ENCODE measurements at regions not wholly inside any gene's neighbourhood (a gene's known extent, or its start where the extent isn't known, plus 50 kb on each side); places are given as distances from the start of the nearest gene placed in this dataset.
A peak's percentile ranks its signal among the peaks of the same experiment; 100 is the strongest.

DNA sequence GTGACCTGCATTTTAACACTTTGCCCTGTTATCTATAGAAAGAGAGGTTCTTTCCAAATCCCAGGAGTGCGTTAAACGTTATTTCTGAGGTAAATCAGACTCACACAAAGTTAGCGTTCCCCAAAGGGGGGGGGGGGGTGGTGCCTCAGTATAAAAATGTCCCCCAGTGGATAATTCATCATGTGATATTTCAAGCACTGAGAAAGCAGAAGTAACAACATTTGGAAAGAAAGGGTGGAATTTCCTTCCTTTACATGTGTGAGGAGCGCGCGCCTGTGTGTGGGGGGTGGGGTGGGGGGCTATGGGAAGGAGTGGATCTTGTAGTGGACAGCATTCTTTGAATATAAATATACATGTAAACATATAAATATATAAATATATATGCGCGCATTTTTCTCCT, 630.9 kb downstream of the NYAP2 start:
- peak overlapping the region; percentile 91 for H3K27ac ChIP-seq (ENCODE audit: low read length)
- in situ Hi-C loops (cut with HindIII; ENCODE audit: low pct_unique_long_range_greater_than_20kb, low sequenced_read_pairs) (no loop called here), intact Hi-C loops (cut with micrococcal nuclease; ENCODE audit: unreplicated experiment) (loop anchor here (10.0 kb wide), 1 partner anchor 764 kb away; the partner anchor contains the start of gene IRS1)
- ATAC-seq (no peak), DNase-seq (ENCODE audit: low read depth, low spot score) (no peak)
- CTCF ChIA-PET = no interaction called here
- peaks cover 23% of the 10 kb centered on the region for H3K4me1 ChIP-seq (ENCODE audit: control insufficient read depth, insufficient read depth, low read length)
- no peaks in the 10 kb centered on the region for H3K36me3 ChIP-seq (ENCODE audit: control insufficient read depth, insufficient read depth, low read length)
- no TSS peak for BruUV-seq (replicated peaks)
- H3K4me3 ChIP-seq (ENCODE audit: low read depth in 2 of 2, low read length in 2 of 2) = peak overlapping the region; percentile 51 to 66
- no peaks in the 10 kb centered on the region for H3K9me3 ChIP-seq (ENCODE audit: control insufficient read depth, insufficient read depth, low read depth, low read length)
- POLR2A ChIA-PET = no interaction called here
- H3K27me3 ChIP-seq (ENCODE audit: control insufficient read depth, insufficient read depth, low read length) = no peaks in the 10 kb centered on the region
- TF ChIP-seq, protein P1, sequence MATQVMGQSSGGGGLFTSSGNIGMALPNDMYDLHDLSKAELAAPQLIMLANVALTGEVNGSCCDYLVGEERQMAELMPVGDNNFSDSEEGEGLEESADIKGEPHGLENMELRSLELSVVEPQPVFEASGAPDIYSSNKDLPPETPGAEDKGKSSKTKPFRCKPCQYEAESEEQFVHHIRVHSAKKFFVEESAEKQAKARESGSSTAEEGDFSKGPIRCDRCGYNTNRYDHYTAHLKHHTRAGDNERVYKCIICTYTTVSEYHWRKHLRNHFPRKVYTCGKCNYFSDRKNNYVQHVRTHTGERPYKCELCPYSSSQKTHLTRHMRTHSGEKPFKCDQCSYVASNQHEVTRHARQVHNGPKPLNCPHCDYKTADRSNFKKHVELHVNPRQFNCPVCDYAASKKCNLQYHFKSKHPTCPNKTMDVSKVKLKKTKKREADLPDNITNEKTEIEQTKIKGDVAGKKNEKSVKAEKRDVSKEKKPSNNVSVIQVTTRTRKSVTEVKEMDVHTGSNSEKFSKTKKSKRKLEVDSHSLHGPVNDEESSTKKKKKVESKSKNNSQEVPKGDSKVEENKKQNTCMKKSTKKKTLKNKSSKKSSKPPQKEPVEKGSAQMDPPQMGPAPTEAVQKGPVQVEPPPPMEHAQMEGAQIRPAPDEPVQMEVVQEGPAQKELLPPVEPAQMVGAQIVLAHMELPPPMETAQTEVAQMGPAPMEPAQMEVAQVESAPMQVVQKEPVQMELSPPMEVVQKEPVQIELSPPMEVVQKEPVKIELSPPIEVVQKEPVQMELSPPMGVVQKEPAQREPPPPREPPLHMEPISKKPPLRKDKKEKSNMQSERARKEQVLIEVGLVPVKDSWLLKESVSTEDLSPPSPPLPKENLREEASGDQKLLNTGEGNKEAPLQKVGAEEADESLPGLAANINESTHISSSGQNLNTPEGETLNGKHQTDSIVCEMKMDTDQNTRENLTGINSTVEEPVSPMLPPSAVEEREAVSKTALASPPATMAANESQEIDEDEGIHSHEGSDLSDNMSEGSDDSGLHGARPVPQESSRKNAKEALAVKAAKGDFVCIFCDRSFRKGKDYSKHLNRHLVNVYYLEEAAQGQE (IDR thresholded peaks at IDR 0.05; ENCODE audit: insufficient read depth in 1 of 2, low read depth in 2 of 2, low read length in 1 of 2) = no peak
- TF ChIP-seq SIN3A (IDR thresholded peaks at IDR 0.05; ENCODE audit: borderline replicate concordance, insufficient read depth, low read depth, low read length) (no peak), POLR2AphosphoS5 (IDR thresholded peaks at IDR 0.05; ENCODE audit: low read depth, low read length) (no peak), TCF7L2 (IDR thresholded peaks at IDR 0.05; ENCODE audit: low read depth, low read length) (no peak)
- TF ChIP-seq, protein P2, sequence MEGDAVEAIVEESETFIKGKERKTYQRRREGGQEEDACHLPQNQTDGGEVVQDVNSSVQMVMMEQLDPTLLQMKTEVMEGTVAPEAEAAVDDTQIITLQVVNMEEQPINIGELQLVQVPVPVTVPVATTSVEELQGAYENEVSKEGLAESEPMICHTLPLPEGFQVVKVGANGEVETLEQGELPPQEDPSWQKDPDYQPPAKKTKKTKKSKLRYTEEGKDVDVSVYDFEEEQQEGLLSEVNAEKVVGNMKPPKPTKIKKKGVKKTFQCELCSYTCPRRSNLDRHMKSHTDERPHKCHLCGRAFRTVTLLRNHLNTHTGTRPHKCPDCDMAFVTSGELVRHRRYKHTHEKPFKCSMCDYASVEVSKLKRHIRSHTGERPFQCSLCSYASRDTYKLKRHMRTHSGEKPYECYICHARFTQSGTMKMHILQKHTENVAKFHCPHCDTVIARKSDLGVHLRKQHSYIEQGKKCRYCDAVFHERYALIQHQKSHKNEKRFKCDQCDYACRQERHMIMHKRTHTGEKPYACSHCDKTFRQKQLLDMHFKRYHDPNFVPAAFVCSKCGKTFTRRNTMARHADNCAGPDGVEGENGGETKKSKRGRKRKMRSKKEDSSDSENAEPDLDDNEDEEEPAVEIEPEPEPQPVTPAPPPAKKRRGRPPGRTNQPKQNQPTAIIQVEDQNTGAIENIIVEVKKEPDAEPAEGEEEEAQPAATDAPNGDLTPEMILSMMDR (IDR thresholded peaks at IDR 0.05) = no peak

DNA sequence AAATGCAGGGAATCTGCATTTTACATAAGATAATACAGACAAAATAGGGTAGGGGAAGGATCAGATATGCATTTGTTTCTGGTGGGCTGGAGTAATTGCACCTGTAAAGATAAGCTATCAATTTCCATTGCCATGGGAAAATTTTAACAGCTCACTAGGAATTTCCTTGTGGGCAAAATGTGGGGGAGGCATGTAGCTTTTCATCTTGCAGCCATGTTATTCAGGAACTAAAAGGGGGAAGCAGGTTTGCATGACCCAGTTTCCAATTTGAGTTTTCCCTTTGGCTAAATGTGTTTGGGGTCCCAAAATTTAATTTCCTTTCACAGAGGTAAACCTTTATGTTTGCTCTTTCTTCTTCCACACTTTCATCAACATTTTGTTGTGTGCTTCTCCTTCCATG, 624.4 kb downstream of the NYAP2 start:
- intact Hi-C loops (cut with micrococcal nuclease; ENCODE audit: unreplicated experiment) = no loop called here
- ATAC-seq = no peak
- TF ChIP-seq, protein P1 (IDR thresholded peaks at IDR 0.05; ENCODE audit: insufficient read depth in 1 of 2, low read depth in 2 of 2, low read length in 1 of 2) = no peak
- TF ChIP-seq TCF7L2 (IDR thresholded peaks at IDR 0.05; ENCODE audit: low read depth, low read length) (no peak), SIN3A (IDR thresholded peaks at IDR 0.05; ENCODE audit: borderline replicate concordance, insufficient read depth, low read depth, low read length) (no peak), POLR2AphosphoS5 (IDR thresholded peaks at IDR 0.05; ENCODE audit: low read depth, low read length) (no peak)
- TF ChIP-seq, protein P2 (IDR thresholded peaks at IDR 0.05) = no peak
- POLR2A ChIA-PET = no interaction called here
- no TSS peak for BruUV-seq (replicated peaks)
- Histone ChIP-seq H3K4me1 (ENCODE audit: control insufficient read depth, insufficient read depth, low read length) (no peaks in the 10 kb centered on the region), H3K4me3 (ENCODE audit: low read depth in 2 of 2, low read length in 2 of 2) (no peak overlapping the region), H3K36me3 (ENCODE audit: control insufficient read depth, insufficient read depth, low read length) (no peaks in the 10 kb centered on the region), H3K27ac (ENCODE audit: low read length) (no peak overlapping the region), H3K9me3 (ENCODE audit: control insufficient read depth, insufficient read depth, low read depth, low read length) (no peaks in the 10 kb centered on the region; the same call in 1 of the 2 replicates), H3K27me3 (ENCODE audit: control insufficient read depth, insufficient read depth, low read length) (no peaks in the 10 kb centered on the region)
- DNase-seq (ENCODE audit: low read depth, low spot score) = no peak
- CTCF ChIA-PET = no interaction called here
- in situ Hi-C loops (cut with HindIII; ENCODE audit: low pct_unique_long_range_greater_than_20kb, low sequenced_read_pairs) = no loop called here

All from Panc1 (cell line).